Natural killer cell (primary cell): ENCODE measurements at regions not wholly inside any gene's neighbourhood (a gene's known extent, or its start where the extent isn't known, plus 50 kb on each side); places are given as distances from the start of the nearest gene placed in this dataset.

Experiments used
- ATAC-seq, 3 donors: fragments of 150-1000 bp in 2 of 3; fragments of 200-7000 bp in 1 of 3; cut with Tn5 transposase; 1 replicate in 1 of 3; 2 replicates in 2 of 3; pipeline ENCODE4 v1.10.0; 2021; ENCODE audit warnings: mild to moderate bottlenecking in 2 of 3, moderate library complexity in 2 of 3
- DNase-seq, 2 donors: peaks; one replicate each; pipeline versions ENCODE4 v3.0.0 to v3.0.0-alpha.2; 2013 to 2021; ENCODE audit warnings: mixed read lengths in 1 of 2
- H3K27ac ChIP-seq: one replicate; pipeline ENCODE4 v1.5.1; 2013; ENCODE audit warnings: mild to moderate bottlenecking, low read length
- H3K27me3 ChIP-seq: one replicate; pipeline ENCODE4 v1.6.1; 2013; ENCODE audit warnings: low read length; ENCODE audit not compliant: control insufficient read depth, insufficient read depth
- H3K36me3 ChIP-seq: one replicate; pipeline ENCODE4 v1.6.1; 2013; ENCODE audit warnings: low read length; ENCODE audit not compliant: control insufficient read depth, insufficient read depth
- H3K4me1 ChIP-seq: one replicate; pipeline ENCODE4 v1.6.1; 2013; ENCODE audit warnings: low read length; ENCODE audit not compliant: control insufficient read depth, insufficient read depth
- H3K4me3 ChIP-seq: one replicate; pipeline ENCODE4 v1.5.1; 2013; ENCODE audit warnings: low read length
- H3K9me3 ChIP-seq: one replicate; pipeline ENCODE4 v1.6.1; 2013; ENCODE audit warnings: low read length; ENCODE audit not compliant: control insufficient read depth, insufficient read depth
- H3K27ac Mint-ChIP-seq, 2 donors: one replicate each; pipeline ENCODE4 v1.8.0; 2022; ENCODE audit warnings: mild to moderate bottlenecking in 2 of 2, mixed read lengths in 2 of 2, moderate library complexity in 1 of 2
- H3K27me3 Mint-ChIP-seq, 2 donors: one replicate each; pipeline ENCODE4 v1.8.0; 2022; ENCODE audit warnings: low read depth in 2 of 2, mixed read lengths in 2 of 2
- H3K36me3 Mint-ChIP-seq: one replicate; pipeline ENCODE4 v1.8.0; 2022; ENCODE audit warnings: mixed read lengths
- H3K4me1 Mint-ChIP-seq, 2 donors: one replicate each; pipeline ENCODE4 v1.8.0; 2022; ENCODE audit warnings: mixed read lengths in 2 of 2
- H3K4me3 Mint-ChIP-seq: one replicate; pipeline ENCODE4 v1.8.0; 2022; ENCODE audit warnings: mild to moderate bottlenecking, moderate library complexity, mixed read lengths
- H3K9me3 Mint-ChIP-seq, 2 donors: one replicate each; pipeline ENCODE4 v1.8.0; 2022; ENCODE audit warnings: mixed read lengths in 2 of 2
- WGBS: methylation state at CpG from one replicate; pipeline ENCODE4 v1.1.7; 2013; ENCODE audit warnings: missing lambda C conversion rate; ENCODE audit not compliant: insufficient coverage; 5-methylcytosine and 5-hydroxymethylcytosine counted together
- intact Hi-C: fragments of 100-400 bp; cut with micrococcal nuclease; formaldehyde crosslinking; loops from one replicate; pipeline ENCODE4 v1.14.2; 2022
- TF ChIP-seq, protein P1 (sequence below): fragments of 200-600 bp; IDR thresholded peaks from one replicate; pipeline ENCODE4 v1.8.0; 2022; ENCODE audit warnings: antibody characterized with exemption

DNA sequence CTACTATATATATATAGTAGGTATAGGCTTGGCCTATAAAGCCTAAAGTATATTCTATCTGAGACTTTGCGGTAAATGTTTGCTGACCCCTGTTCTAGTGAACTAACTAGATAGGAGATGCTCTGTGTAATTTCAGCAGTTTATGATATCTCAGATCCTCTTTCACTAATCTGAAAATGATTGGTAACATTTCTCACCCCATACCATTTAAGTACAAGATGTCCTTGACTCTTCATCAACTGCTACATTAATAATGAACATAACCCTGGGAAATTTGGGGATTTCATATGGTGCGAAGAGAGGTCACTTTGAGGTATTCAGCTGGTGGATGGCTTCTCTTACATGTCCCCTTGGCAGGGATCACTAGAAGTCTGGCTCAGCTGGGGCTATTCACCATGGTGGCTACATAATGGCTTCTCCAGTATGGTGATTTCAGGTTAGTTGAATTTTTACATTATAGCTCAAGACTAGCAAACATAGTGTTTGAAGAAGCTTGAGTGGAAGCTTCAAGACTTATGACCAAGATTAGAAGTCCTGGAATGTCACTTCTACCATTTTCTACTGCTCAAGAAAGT, 103.6 kb upstream of the MYCBP2 start:
- no peak overlapping the region for H3K27ac Mint-ChIP-seq

DNA sequence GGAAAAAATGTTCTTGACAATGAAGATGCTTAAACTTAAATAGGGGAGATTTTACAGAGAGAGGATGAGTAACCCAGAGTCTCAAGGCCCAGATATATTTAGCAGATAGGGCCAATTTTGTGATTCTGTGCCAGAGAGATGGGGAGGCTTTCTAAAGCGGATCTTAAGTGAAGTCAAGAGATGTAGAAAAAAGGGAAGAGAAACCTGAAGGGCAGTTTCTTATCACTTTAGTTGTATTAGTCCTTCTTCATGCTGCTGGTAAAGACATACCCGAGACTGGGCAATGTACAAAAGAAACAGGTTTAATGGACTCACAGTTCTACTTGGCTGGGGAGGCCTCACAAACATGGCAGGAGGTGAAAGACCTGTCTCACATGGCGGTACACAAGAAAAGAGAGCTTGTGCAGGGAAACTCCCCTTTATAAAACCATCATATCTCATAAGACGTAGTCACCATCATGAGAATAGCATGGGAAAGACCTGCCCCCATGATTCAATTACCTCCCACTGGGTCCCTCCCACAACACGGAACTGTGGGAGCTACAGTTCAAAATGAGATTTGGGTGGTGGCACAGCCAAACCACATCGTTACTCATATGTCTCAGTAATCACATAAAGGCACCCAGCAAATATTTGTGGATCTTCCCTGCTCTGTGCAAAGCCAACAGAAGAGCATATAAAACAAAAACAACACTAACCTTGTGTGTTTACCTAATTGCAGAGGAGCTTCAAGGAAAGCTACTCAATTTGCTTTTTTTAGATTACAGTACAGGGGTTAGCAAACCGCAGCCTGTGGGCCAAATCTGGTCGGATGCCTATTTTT, 102.6 kb upstream of the MYCBP2 start:
- TF ChIP-seq, protein P1, sequence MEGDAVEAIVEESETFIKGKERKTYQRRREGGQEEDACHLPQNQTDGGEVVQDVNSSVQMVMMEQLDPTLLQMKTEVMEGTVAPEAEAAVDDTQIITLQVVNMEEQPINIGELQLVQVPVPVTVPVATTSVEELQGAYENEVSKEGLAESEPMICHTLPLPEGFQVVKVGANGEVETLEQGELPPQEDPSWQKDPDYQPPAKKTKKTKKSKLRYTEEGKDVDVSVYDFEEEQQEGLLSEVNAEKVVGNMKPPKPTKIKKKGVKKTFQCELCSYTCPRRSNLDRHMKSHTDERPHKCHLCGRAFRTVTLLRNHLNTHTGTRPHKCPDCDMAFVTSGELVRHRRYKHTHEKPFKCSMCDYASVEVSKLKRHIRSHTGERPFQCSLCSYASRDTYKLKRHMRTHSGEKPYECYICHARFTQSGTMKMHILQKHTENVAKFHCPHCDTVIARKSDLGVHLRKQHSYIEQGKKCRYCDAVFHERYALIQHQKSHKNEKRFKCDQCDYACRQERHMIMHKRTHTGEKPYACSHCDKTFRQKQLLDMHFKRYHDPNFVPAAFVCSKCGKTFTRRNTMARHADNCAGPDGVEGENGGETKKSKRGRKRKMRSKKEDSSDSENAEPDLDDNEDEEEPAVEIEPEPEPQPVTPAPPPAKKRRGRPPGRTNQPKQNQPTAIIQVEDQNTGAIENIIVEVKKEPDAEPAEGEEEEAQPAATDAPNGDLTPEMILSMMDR, result no peak
- H3K27ac Mint-ChIP-seq, result no peak overlapping the region
- Histone ChIP-seq H3K27me3 (no peaks in the 10 kb centered on the region), H3K4me1 (no peaks in the 10 kb centered on the region), H3K9me3 (no peaks in the 10 kb centered on the region), H3K4me3 (no peak overlapping the region), H3K27ac (peak overlapping the region; percentile 23), H3K36me3 (no peaks in the 10 kb centered on the region)
- H3K27me3 Mint-ChIP-seq, result peaks cover 7% of the 10 kb centered on the region in 2 donors
- H3K4me1 Mint-ChIP-seq, result no peaks in the 10 kb centered on the region
- H3K4me3 Mint-ChIP-seq, result no peak overlapping the region
- intact Hi-C loops, result no loop called here
- no peaks in the 10 kb centered on the region for H3K36me3 Mint-ChIP-seq
- no peak for DNase-seq
- no peaks in the 10 kb centered on the region for H3K9me3 Mint-ChIP-seq
- 59% methylated on average over 6 of the region's 8 CpGs for WGBS
- ATAC-seq, result no peak

More for the DNA sequence above, 103.6 kb upstream of the MYCBP2 start:
- Histone ChIP-seq H3K36me3 (no peaks in the 10 kb centered on the region), H3K4me1 (no peaks in the 10 kb centered on the region), H3K27ac (no peak overlapping the region), H3K9me3 (no peaks in the 10 kb centered on the region), H3K4me3 (no peak overlapping the region), H3K27me3 (no peaks in the 10 kb centered on the region)
- intact Hi-C loops, result no loop called here
- H3K9me3 Mint-ChIP-seq, result no peaks in the 10 kb centered on the region
- H3K36me3 Mint-ChIP-seq, result no peaks in the 10 kb centered on the region
- no peak for DNase-seq
- H3K4me1 Mint-ChIP-seq, result no peaks in the 10 kb centered on the region
- ATAC-seq, result no peak
- H3K4me3 Mint-ChIP-seq, result no peak overlapping the region
- 80% methylated on average over 1 of the region's 2 CpGs for WGBS
- H3K27me3 Mint-ChIP-seq, result peaks cover 7% of the 10 kb centered on the region in 2 donors
- TF ChIP-seq, protein P1, result no peak

DNA sequence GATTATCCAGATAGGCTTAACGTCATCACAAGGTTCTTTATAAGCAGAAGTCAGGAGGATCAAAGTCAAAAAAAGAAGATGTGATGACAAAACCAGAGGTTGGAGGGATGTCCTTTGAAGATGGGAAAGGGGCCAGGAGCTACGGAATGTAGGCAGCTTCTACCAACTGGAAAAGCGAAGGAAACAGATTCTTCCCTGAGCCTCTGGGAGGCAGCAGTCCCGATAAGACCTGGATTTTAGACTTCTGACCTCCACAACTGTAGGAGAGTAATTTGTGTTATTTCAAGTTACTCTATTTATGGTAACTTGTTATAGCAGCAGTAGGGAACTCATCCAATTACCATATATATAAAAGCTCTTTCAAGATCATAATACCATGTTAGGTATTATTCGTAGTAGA, 98.8 kb upstream of the MYCBP2 start:
- intact Hi-C loops, result no loop called here
- TF ChIP-seq, protein P1, result no peak
- DNase-seq (no peak), ATAC-seq (no peak)
- Mint-ChIP-seq H3K9me3 (no peaks in the 10 kb centered on the region), H3K36me3 (no peaks in the 10 kb centered on the region), H3K27ac (no peak overlapping the region), H3K27me3 (peaks cover 5 to 7% of the 10 kb centered on the region in 2 donors), H3K4me1 (no peaks in the 10 kb centered on the region), H3K4me3 (no peak overlapping the region)
- H3K27ac ChIP-seq, result no peak overlapping the region
- no peaks in the 10 kb centered on the region for H3K36me3 ChIP-seq
- 91% methylated on average over 2 of the region's 5 CpGs for WGBS
- H3K9me3 ChIP-seq, result no peaks in the 10 kb centered on the region
- no peaks in the 10 kb centered on the region for H3K27me3 ChIP-seq
- no peaks in the 10 kb centered on the region for H3K4me1 ChIP-seq
- H3K4me3 ChIP-seq, result no peak overlapping the region
